HG03439 (cell line): ENCODE measurements at regions not wholly inside any gene's neighbourhood (a gene's known extent, or its start where the extent isn't known, plus 50 kb on each side); places are given as distances from the start of the nearest gene placed in this dataset.

Experiments
- ATAC-seq: cut with Tn5 transposase; IDR thresholded peaks from one replicate; pipeline ENCODE4 v1.9.1; 2021; ENCODE audit warnings: mild to moderate bottlenecking, moderate library complexity; ENCODE audit not compliant: unreplicated experiment

DNA sequence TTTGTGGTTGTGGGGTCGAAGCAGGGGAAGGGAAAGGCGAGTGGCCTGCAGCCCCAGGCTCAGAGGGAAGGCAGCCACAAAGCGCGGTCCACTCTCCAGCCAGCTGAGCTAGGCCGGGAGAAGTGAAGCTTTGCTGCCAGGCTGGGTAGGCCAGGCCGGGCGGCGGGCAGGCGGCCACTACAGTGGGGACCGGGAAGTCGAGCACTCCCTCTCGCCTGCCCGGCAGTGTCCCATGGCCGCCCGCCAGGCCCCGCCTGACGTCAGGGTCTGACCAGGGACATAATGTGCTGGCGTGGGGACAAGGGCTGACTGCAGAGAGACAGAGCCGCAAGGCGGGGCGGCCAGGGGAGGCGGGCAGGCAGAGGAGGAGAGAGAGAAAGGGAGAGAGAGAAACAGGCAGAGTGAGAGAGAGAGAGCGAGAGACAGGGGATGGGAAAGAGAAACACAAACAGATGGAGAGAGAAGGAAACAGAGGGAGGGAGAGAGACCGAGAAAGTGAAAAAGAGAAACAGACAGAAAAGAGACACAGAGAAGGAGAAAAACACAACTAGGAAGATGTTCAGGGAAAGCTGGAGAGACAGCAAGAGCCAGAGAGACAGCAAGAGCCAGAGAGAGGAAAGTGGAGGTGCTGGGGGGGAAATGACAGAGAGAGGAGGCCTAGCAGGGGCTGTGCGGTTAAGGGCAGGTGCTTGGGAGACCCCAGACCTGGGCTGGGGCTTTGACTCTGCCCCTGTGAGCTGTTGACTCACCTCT is 94.5 kb upstream of the PTPN1 start:
- ATAC-seq, result no peak

DNA sequence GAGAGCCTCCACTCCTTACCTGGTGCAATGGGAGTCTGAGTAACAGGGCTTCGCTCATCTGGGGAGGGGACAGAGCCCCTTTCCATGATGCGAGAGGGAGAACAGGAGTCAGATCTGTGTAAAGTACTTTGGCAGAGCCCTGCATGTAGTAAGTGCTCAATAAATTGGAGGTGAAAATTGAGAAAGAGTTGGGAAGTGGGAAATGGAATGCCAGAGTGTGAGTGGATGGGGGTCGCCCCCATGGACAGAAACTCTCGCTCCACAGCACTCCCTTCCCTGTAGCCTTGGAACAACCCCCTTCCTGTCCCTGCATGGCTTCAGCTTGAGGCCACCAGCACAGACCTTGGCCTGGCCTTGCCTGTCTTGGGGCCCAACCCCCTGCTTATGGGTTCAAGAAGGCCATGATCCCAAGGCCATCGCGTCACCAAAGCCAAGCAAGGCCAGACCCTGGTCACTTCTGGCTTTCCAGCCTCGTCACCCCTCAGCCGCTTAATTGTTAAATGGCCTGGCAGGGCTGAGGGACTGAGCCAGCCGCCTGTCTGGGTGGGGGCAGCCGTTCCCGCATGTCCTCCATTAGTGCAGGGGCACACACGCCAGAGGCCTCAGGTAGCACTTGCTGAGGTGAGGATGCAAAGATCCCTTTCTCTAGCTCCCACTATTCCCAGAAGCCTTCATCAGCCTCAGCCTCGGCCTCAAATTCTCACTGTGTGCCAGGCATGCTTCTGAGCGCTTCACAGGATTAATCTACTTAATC is 93.7 kb upstream of the PTPN1 start:
- no peak for ATAC-seq

DNA sequence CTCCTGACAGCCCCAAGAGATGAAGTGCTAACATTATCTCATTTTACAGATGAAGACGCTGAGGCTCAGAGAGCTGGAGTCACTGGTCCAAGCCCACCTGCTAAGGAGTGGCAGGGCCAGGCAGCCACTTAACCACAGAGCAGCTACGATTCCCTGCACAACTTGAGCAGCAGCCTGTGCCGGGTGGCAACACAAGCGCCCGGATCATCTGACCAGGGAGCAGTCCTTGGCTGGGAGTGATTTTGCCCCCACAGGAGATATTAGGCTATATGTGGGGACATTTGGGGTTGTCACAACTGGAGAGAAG is 93.2 kb upstream of the PTPN1 start:
- ATAC-seq, result no peak

DNA sequence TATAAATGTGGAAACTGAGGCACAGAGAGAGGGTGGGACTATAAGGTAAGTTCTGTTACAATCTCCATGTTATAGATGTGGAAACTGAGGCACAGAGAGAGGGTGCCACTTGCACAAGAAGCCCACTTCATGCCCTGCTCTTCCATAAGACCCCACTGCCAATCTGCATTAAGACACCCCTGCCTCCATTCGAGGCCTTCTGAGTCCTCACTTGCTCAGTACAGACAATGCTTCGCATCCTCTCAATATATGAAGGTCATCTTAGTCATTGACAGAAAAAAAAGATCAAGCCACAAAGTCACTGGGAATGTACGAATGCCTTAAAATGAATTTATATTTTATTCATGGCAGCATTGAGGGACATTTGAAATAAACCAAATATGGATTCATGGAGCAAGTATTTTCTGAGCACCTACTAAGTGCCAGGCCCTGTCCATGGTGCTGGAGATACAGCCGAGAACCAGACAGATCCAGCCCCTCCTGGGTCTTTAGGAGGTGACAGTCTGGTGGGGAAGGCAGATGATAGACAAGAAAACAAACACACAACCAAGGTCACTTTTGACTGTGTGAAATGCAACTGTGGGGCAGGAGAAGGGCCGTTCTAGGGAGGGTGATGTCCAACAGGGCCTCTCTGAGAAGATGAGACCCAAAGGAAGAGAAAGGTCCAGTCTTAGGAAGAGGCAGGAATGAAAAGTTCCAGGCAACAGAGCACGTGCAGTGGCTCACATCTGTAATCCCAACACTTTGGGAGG is 92.5 kb upstream of the PTPN1 start:
- ATAC-seq, result no peak

DNA sequence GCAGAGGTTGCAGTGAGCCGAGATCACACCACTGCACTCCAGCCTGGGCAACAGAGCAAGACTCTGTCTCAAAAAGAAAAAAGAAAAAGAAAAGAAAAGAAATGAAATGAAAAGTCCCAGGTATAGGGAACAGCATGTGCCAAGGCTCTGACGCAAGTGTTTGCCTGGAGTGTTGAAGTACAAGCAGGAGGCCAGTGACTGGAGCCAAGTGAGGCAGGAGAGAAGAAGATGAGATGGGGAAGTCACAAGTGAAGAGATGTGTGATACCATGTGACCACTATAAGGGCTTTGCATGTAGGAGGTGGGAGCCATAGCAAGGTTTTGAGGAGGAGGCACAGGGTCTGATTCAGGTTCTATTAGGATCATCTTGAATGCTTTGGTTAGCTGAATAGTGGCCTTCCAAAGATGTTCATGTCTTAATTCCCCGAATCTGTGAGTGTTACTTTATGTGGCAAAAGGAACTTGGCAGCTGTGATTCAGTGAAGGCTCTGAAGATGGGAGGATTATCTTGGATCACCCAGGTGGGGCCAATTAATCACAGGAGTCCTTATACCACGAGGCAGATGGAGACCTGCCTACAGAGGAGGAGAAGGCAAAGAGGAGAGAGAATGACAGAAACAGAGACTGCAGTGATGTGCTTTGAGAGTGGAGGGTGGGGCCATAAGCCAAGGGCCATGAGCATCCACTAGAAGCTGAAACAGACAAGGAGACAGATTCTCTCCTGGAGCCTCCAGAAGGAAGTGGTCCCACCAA is 91.1 kb upstream of the PTPN1 start:
- ATAC-seq, result no peak

DNA sequence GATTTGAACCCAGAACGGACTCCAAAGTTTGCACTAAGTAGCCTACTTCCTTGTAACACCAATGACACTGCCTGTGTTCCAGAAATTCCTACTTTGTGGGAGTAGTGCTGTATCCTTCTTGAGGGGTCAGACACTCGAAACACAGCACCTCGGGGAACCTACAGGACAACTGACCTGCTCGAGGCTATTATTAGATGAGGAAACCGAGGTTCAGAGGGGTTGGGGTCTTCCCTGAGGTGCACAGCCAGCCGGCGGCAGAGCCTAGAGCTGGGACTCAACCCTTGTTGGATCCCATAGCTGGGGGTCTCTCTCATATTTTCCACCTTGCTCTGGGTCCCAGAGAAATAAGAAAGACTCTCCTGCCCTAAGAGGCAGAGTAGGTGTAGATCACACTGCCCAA is 89.8 kb upstream of the PTPN1 start:
- ATAC-seq, result no peak

DNA sequence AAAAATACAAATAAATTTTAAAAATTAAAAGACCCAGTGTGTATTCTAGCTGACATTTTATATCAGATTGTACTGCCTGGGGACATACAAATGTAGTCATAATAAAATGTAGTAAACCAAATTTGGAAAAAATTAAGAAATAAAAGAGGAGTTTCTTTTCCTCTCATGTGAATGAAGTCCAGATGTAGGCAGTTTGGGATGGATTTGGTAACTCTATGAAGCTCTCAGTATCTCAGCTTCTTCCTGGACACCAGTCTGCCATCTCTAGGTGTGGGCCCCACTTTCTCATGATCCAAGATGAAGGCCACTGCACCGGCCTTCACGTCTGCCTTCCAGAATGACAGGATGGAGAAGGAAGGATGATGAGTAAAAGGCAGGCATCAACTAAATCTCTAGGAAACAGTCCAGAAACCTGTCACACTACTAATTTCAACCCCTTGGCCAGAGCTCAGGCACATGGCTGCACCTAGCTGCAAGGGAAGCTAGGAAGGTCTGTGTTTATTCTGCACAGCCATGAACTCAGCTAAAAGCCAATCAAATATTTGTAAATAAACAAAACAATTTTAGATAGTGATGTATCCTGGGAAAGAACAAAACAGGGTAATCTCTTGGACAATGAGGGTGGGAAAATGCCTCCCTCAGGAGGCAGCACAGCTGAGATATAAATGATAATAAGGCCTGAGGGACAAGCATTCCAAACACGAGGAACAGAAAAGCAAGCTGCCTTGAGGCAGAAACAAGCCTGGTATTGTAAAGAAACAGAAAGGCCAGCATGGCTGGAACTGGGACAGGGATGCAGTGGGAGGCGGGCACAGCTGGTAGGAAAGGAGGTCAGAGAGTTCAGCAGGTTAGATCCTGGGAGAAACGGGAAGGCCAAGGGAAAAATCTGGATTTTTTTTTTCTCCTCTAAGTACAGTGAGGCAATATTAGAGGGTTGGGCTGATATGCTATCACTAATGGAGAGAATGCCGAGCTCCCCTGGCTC is 88.5 kb upstream of the PTPN1 start:
- ATAC-seq, result no peak

DNA sequence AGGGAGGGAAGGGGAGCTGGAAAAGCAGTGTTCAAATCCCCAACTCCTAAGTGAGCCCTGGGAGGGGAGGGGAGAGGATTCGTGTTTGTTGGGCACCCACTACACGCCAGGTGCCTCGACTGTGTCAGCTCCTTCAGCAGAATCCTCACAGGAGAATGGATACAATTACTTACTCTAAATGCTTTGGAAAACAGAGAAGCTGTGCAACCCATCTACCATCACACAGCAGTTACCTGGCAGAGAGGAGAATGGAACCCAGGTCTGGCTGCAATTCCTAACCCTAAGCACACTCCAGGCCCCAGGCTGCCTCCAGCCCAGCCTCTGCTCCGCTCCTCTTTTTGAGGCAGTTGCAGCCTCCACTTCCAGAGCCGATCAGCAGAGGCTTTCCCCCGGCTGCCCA is 86.4 kb upstream of the PTPN1 start:
- ATAC-seq, result no peak

DNA sequence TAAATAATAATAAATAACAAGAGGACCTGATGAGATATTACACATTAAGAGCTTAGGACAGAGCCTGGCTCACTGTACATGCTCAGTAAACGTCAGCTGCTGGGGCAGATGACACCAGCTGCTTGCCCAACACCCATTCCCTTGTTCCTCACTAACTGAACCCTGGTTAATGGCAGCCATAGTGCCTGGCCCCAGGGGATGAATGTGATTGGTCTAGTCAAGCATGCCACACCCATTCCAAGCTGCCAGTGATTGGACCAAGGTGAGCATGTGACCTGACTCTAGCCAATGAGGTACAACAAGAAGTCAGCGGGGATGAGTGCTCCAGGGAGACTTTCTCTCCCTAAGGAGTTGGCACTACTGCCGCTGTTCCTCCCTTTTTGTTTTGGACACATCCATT is 85.1 kb upstream of the PTPN1 start:
- ATAC-seq, result no peak

DNA sequence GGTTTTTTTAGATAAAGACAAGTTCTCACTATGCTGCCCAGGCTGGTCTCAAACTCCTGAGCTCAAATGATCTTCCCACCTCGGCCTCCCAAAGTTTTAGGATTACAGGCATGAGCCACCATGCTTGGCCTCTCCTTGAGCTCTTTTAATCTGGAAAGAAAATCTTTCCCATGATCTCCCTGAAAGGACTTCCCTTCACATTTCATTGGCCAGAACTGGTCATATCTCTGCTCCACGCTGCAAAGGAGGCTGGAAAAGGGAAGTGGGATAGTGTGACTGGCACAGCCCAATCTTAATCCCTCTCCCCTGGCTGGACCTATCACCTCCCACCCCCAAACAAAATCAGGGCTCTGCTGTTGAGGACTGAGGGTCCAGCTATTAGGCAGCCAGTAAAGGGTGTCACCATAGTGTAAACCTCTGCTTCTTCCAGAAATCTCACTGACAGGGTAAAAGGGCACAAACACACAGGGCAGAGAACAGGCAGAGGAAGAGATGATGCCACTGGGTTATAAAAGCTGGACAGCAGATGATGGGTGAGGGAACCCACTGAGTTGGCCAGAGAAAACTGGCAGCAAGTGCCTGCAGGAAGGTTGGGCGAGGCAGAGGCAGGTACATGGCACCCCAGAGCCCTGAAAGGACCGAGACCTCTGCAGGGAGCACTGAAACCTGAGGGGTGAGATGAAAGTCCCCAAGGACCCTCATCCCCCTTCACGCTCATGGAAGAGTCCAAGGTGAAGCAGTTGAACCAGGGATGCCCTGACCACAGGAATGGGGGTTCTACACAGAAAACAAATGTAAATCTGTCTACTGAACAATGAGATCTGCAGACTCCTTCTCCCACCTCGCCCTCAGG is 83.1 kb upstream of the PTPN1 start:
- ATAC-seq, result no peak

DNA sequence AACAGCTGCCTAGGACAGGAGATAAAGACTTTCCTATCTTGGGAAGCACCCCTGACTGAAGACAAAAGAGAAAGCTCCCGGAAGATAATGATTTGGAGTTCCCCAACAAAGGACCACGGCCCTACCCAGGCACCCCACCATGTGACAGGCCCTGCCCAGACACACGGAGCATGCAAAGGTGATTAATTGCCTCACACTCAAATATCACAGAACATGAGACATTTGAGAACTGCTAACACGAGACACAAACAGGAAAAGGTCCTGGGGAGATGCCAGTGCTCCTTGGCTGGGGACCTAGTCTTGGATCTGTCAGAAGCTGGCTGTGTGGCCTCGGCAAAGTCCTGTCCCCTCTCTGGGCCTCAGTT is 82.5 kb upstream of the PTPN1 start:
- ATAC-seq, result no peak

DNA sequence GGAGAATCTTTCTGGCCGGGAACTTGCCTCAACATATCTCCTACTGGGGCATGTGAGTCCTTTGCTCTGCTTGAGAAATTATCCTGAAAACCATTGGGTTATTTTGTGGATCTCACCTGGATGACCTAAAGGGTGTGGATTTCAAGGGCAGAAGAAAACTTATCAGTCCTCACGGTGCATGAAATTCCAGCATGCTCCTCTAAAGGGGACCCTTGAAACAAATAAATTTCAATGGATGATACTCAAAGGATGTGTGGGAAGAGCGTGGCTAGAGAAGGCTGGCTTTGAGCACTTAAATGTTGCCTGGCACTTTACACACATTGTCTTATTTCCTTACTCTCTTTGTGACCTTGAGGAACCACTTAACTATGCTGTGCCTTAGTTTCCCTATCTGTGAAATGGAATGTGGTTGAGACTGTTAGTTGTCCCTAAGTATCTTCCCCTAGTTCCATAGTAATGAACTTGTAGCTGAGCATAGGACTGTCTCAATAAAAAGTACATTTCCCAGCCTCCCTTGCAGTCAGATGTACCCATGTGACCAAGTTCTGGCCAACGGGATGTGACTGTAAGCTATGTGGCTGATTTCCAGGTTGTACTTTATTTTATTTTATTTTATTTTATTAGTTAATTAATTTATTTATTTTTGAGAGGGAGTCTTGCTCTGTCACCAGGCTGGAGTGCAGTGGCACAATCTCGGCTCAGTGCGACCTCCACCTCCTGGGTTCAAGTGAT is 81.9 kb upstream of the PTPN1 start:
- ATAC-seq, result no peak

DNA sequence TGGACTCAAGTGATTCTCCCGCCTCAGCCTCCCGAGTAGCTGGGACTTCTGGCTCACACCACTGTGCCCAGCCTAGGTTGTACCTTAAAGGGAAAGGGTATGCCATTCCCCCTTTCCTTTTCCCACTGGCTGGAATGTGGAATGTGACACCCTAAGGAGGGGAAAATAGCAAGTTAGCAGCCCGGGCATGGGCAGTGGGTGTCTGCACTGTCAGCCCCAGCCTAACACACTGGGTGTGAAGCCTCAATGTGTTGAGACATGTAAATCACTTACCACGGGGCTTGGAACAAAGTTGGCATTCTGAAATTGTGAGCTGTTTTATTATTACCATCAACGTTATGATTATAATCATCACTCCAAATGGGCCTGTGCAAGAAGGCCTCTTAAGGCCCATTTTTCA is 80.8 kb upstream of the PTPN1 start:
- no peak for ATAC-seq

DNA sequence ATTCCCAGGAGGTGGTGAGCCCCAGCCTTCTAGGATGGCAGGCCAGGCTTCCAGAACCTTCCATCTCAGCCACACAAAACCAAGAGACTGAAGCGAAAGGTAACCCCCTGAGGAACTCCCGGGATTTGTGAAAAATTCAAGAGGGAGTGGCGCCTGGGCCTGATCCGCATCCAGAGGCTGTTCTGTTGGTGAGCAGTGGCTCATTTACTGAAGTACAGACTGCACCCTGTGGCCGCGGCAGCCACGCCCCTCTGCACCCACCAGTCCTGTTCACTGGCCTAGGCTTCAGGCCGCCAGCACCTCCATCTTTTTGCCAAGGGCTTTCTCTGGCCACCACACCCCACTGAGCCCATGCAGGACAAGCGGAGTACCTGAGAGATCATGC is 79.1 kb upstream of the PTPN1 start:
- no peak for ATAC-seq

DNA sequence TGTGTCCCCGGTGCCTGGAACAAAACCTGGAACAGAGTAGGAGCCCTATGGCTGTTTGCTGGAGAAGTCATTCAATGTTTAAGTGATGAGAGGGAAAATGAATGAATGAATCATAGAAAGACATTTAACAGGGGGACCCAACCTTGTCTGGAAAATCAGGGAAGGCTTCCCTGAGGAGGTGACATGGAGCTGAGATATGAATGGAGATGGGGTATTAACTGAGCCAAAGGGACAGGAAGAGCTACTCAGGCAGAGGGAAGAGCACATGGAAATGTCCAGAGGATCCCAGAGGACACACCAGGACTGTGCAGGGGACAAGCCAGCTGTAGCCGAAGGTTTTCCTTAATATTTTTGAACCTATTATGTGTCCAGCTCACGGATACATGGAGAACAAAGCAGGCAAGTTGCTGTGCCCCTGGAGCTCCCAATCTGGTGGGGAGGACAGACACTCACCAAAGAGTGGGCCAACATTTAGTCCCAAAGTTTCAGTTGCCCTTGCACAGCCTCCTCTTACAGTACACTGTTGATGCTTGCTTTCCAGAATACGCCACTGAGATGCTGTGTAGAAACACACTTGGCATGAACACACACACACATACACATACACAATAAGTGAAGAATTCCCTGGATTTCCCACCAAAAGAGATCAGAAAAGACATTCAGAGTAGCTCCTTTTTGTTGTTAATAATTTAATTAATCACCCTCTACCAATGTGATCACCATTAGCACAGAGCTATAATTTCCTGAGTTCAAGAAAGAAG is 77.0 kb upstream of the PTPN1 start:
- ATAC-seq, result no peak

DNA sequence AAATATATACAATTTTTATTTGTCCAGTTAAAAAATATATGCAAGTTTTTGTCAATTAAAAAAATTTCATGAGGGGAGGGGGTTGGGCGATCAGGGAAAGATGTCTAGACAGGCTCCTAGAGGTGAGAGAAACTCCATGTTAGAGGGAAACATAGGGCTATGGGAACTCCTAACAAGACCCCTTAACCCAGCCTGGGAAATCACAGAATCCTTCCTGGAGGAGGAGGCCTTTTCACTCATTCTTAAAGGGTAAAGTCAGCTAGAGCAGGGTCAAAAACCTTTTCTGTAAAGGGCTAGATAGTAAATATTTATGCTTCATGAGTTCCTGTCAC is 75.9 kb upstream of the PTPN1 start:
- ATAC-seq, result no peak

DNA sequence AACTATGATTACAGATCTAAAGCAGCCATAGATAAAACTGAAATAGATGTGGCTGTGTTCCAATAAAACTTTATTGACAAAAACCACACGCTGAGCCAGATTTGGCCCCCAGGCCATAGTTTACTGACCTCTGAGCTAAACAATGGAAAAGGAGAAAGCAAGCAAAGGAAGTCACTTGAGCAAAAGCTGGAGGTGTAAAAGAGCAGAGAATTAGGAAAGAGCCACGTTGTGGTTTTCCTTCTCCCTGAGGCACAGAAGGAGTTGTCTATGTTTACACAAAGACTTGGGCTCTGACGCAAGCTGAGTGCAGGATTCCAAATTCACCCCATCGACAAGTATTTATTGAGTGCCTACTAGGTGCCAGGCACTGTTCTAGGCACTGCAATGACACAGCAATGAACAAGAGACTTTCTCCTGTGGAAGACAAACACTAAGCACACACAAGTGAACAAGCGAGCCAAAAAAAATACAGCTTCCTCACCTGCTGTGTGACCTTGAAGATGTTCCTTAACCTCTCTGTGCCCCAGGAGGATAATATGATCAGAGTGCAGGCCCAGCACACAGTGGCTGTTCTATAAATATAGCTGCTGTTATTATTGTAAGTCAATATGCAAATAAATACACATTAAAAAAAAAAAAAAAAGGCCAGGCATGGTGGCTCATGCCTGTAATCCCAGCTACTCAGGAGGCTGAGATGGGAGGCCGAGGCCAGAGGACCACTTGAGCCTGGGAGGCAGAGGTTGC is 75.4 kb upstream of the PTPN1 start:
- no peak for ATAC-seq
